Renal pelvis (tissue), 1 donor: ENCODE measurements at regions not wholly inside any gene's neighbourhood (a gene's known extent, or its start where the extent isn't known, plus 50 kb on each side); places are given as distances from the start of the nearest gene placed in this dataset.

Source experiments
- DNase-seq: peaks from one replicate; pipeline ENCODE4 v3.0.0-alpha.2; 2013

GRCh38 chr3:76063811-76064210, 278.5 kb upstream of the ZNF717 start:
- no peak for DNase-seq

GRCh38 chr3:76065964-76066363, 280.6 kb upstream of the ZNF717 start:
- DNase-seq, result no peak

- no peak for DNase-seq
Observed at GRCh38 chr3:76078101-76078500, 292.8 kb upstream of the ZNF717 start.

- DNase-seq, result no peak
Observed at GRCh38 chr3:76083992-76084391, 298.6 kb upstream of the ZNF717 start.

- no peak for DNase-seq
Observed at GRCh38 chr3:76096036-76096435, 310.7 kb upstream of the ZNF717 start.

GRCh38 chr3:76096836-76097588, 311.7 kb upstream of the ZNF717 start:
- no peak for DNase-seq

- no peak for DNase-seq
Observed at GRCh38 chr3:76097589-76097969, 312.2 kb upstream of the ZNF717 start.

- DNase-seq, result no peak
Observed at GRCh38 chr3:76099956-76100355, 314.6 kb upstream of the ZNF717 start.

GRCh38 chr3:76107935-76108570, 322.7 kb upstream of the ZNF717 start:
- peak; percentile 8 for DNase-seq

GRCh38 chr3:76111808-76112207, 326.5 kb upstream of the ZNF717 start:
- DNase-seq, result no peak

GRCh38 chr3:76122007-76122406, 336.7 kb upstream of the ZNF717 start:
- DNase-seq, result no peak

GRCh38 chr3:76129441-76129840, 344.1 kb upstream of the ZNF717 start:
- no peak for DNase-seq

GRCh38 chr3:76131396-76132153, 346.2 kb upstream of the ZNF717 start:
- DNase-seq, result no peak

- DNase-seq, result no peak
Observed at GRCh38 chr3:76132154-76132470, 346.8 kb upstream of the ZNF717 start.

- DNase-seq, result no peak
Observed at GRCh38 chr3:76134166-76134565, 348.8 kb upstream of the ZNF717 start.

GRCh38 chr3:76138921-76139320, 353.6 kb upstream of the ZNF717 start:
- DNase-seq, result no peak

GRCh38 chr3:76147846-76148245, 362.5 kb upstream of the ZNF717 start:
- no peak for DNase-seq

- DNase-seq, result no peak
Observed at GRCh38 chr3:76152028-76152427, 366.7 kb upstream of the ZNF717 start.

- no peak for DNase-seq
Observed at GRCh38 chr3:76161856-76162255, 376.5 kb upstream of the ZNF717 start.

- DNase-seq, result no peak
Observed at GRCh38 chr3:76171647-76172046, 386.3 kb upstream of the ZNF717 start.

- no peak for DNase-seq
Observed at GRCh38 chr3:76177610-76178009, 392.3 kb upstream of the ZNF717 start.

GRCh38 chr3:76178412-76178811, 393.1 kb upstream of the ZNF717 start:
- no peak for DNase-seq

- DNase-seq, result no peak
Observed at GRCh38 chr3:76181213-76181612, 395.9 kb upstream of the ZNF717 start.
